IMR-90 (cell line): ENCODE measurements at regions not wholly inside any gene's neighbourhood (a gene's known extent, or its start where the extent isn't known, plus 50 kb on each side); places are given as distances from the start of the nearest gene placed in this dataset.

Experiments used
- ATAC-seq: fragments of 200-7000 bp; cut with Tn5 transposase; 2 replicates; pipeline ENCODE4 v1.9.1; 2020; ENCODE audit warnings: low read depth, mild to moderate bottlenecking, moderate library complexity
- BruUV-seq: library from RNA; stranded (reverse); fragments of 400-500 nt; replicated peaks from 2 replicates; lab custom pipeline; 2021; lab: Mats Ljungman, UMichigan
- CTCF ChIA-PET: fragments of 300-600 bp; formaldehyde crosslinking; extraction: SDS; loops from one replicate; lab custom pipeline; 2021; ENCODE audit warnings: antibody characterized with exemption; lab: Yijun Ruan, JAX
- POLR2A ChIA-PET: fragments of 300-600 bp; sonication (Branson Sonifier 250); formaldehyde crosslinking; loops from one replicate; lab custom pipeline; 2022; ENCODE audit warnings: antibody characterized with exemption; ENCODE audit not compliant: unreplicated experiment; lab: Charles Lee
- DNase-seq: peaks from one replicate; pipeline ENCODE4 v3.0.0; 2013
- H2AFZ ChIP-seq: replicated peaks from 2 replicates; pipeline ENCODE3; 2013; ENCODE audit warnings: low read length, mild to moderate bottlenecking; ENCODE audit not compliant: poor library complexity
- H2AK5ac ChIP-seq: 2 replicates; pipeline ENCODE4 v1.6.1; 2013; ENCODE audit warnings: low read depth, low read length, inconsistent platforms
- H2AK9ac ChIP-seq: replicated peaks from 2 replicates; pipeline ENCODE3; 2013; ENCODE audit warnings: mild to moderate bottlenecking, low read depth, low read length, moderate library complexity; ENCODE audit not compliant: poor library complexity
- H2BK120ac ChIP-seq: 2 replicates; pipeline ENCODE4 v1.6.1; 2013; ENCODE audit warnings: low read depth, low read length, inconsistent platforms
- H2BK15ac ChIP-seq: 3 replicates; pipeline ENCODE4 v1.6.1; 2013; ENCODE audit warnings: low read depth, low read length, inconsistent platforms
- H2BK20ac ChIP-seq: 2 replicates; pipeline ENCODE4 v1.6.1; 2013; ENCODE audit warnings: low read depth, mild to moderate bottlenecking, inconsistent platforms, low read length, moderate library complexity
- H2BK5ac ChIP-seq: 2 replicates; pipeline ENCODE4 v1.6.1; 2013; ENCODE audit warnings: mild to moderate bottlenecking, low read depth, low read length, inconsistent platforms; ENCODE audit not compliant: poor library complexity, severe bottlenecking
- H3K14ac ChIP-seq: replicated peaks from 2 replicates; pipeline ENCODE4 v1.6.1; 2013; ENCODE audit warnings: low read depth, low read length, inconsistent platforms
- H3K18ac ChIP-seq: 2 replicates; pipeline ENCODE4 v1.6.1; 2013; ENCODE audit warnings: low read depth, low read length, control low read depth
- H3K23ac ChIP-seq: 2 replicates; pipeline ENCODE4 v1.6.1; 2013; ENCODE audit warnings: low read depth, low read length, inconsistent platforms
- H3K27ac ChIP-seq: 2 replicates; pipeline ENCODE4 v1.5.1; 2013; ENCODE audit warnings: mild to moderate bottlenecking, control low read depth, low read length; ENCODE audit not compliant: insufficient read depth
- H3K27me3 ChIP-seq: 2 replicates; pipeline ENCODE4 v1.6.1; 2013; ENCODE audit warnings: low read length; ENCODE audit not compliant: control insufficient read depth, insufficient read depth
- H3K36me3 ChIP-seq: 2 replicates; pipeline ENCODE4 v1.6.1; 2013; ENCODE audit warnings: low read length, mixed read lengths; ENCODE audit not compliant: control insufficient read depth, insufficient read depth
- H3K4ac ChIP-seq: 2 replicates; pipeline ENCODE4 v1.6.1; 2013; ENCODE audit warnings: low read depth, low read length, inconsistent platforms
- H3K4me1 ChIP-seq: 2 replicates; pipeline ENCODE4 v1.6.1; 2013; ENCODE audit warnings: low read length, mixed read lengths; ENCODE audit not compliant: control insufficient read depth, insufficient read depth
- H3K4me2 ChIP-seq: 2 replicates; pipeline ENCODE4 v1.6.1; 2013; ENCODE audit warnings: low read depth, mild to moderate bottlenecking, control low read depth, low read length, moderate library complexity
- H3K4me3 ChIP-seq: 2 replicates; pipeline ENCODE4 v1.5.1; 2013; ENCODE audit warnings: low read depth, mild to moderate bottlenecking, control low read depth, low read length, moderate library complexity; ENCODE audit not compliant: insufficient read depth
- H3K56ac ChIP-seq: 2 replicates; pipeline ENCODE4 v1.6.1; 2013; ENCODE audit warnings: low read length, inconsistent platforms; ENCODE audit not compliant: insufficient read depth; ENCODE audit errors: extremely low read depth
- H3K79me1 ChIP-seq, 2 experiments: 2 replicates each; pipeline ENCODE4 v1.6.1; 2013; ENCODE audit warnings: low read length in 2 of 2, inconsistent platforms in 1 of 2, low read depth in 1 of 2
- H3K9ac ChIP-seq: 2 replicates; pipeline ENCODE4 v1.6.1; 2013; ENCODE audit warnings: low read depth, low read length, control low read depth
- H3K9me1 ChIP-seq: 2 replicates; pipeline ENCODE4 v1.6.1; 2013; ENCODE audit warnings: low read length, inconsistent platforms; ENCODE audit not compliant: insufficient read depth
- H3K9me3 ChIP-seq: 2 replicates; pipeline ENCODE4 v1.6.1; 2013; ENCODE audit warnings: low read length; ENCODE audit not compliant: control insufficient read depth, insufficient read depth
- H4K20me1 ChIP-seq: 2 replicates; pipeline ENCODE4 v1.6.1; 2013; ENCODE audit warnings: low read length, inconsistent platforms; ENCODE audit not compliant: insufficient read depth
- H4K5ac ChIP-seq: 2 replicates; pipeline ENCODE4 v1.6.1; 2013; ENCODE audit warnings: mild to moderate bottlenecking, low read depth, low read length, control low read depth
- H4K8ac ChIP-seq, 2 experiments: 2 replicates each; pipeline ENCODE4 v1.6.1; 2013; ENCODE audit warnings: low read depth in 2 of 2, low read length in 2 of 2, control low read depth in 1 of 2, inconsistent platforms in 1 of 2
- H4K91ac ChIP-seq: 2 replicates; pipeline ENCODE4 v1.6.1; 2013; ENCODE audit warnings: low read depth, low read length, inconsistent platforms; ENCODE audit not compliant: insufficient read depth
- CEBPB ChIP-seq: IDR thresholded peaks from 2 replicates; pipeline ENCODE4 v1.6.1; 2012; ENCODE audit warnings: low read depth, low read length, improper control_type of control experiment
- CHD1 ChIP-seq: IDR thresholded peaks from 2 replicates; pipeline ENCODE4 v1.6.1; 2012; ENCODE audit warnings: low read depth, low read length, improper control_type of control experiment
- FOS ChIP-seq: fragments of 150-350 bp; IDR thresholded peaks from 2 replicates; pipeline ENCODE4 v1.6.1; 2016; ENCODE audit warnings: low read depth, low read length
- MAFK ChIP-seq: IDR thresholded peaks from 2 replicates; pipeline ENCODE4 v1.6.1; 2012; ENCODE audit warnings: low read depth, low read length, improper control_type of control experiment
- MAZ ChIP-seq: IDR thresholded peaks from 2 replicates; pipeline ENCODE4 v1.6.1; 2012; ENCODE audit warnings: low read depth, mild to moderate bottlenecking, low read length, improper control_type of control experiment, moderate library complexity, borderline replicate concordance
- MXI1 ChIP-seq: IDR thresholded peaks from 2 replicates; pipeline ENCODE4 v1.6.1; 2012; ENCODE audit warnings: low read depth, mild to moderate bottlenecking, low read length, moderate library complexity, borderline replicate concordance
- POLR2A ChIP-seq: IDR thresholded peaks from 2 replicates; pipeline ENCODE4 v1.6.1; 2012; ENCODE audit warnings: mild to moderate bottlenecking, low read depth, low read length
- RAD21 ChIP-seq: IDR thresholded peaks from 2 replicates; pipeline ENCODE4 v1.6.1; 2012; ENCODE audit warnings: low read length, improper control_type of control experiment
- RCOR1 ChIP-seq: IDR thresholded peaks from 2 replicates; pipeline ENCODE4 v1.6.1; 2012; ENCODE audit warnings: mild to moderate bottlenecking, low read length, improper control_type of control experiment; ENCODE audit not compliant: insufficient replicate concordance
- RFX5 ChIP-seq: IDR thresholded peaks from 2 replicates; pipeline ENCODE4 v1.8.0; 2012; ENCODE audit warnings: low read depth, mild to moderate bottlenecking, low read length, moderate library complexity
- SMC3 ChIP-seq: fragments of 150-350 bp; IDR thresholded peaks from 2 replicates; pipeline ENCODE4 v1.6.1; 2016; ENCODE audit warnings: low read depth, mild to moderate bottlenecking, antibody characterized with exemption, low read length, moderate library complexity
- WGBS, 2 experiments: methylation state at CpG; one replicate each; pipeline versions ENCODE4 v1.1.5 to v1.1.7; 2013; ENCODE audit warnings: missing lambda C conversion rate in 2 of 2; ENCODE audit not compliant: insufficient read length in 1 of 2; ENCODE audit errors: extremely low coverage in 2 of 2; 5-methylcytosine and 5-hydroxymethylcytosine counted together
- dilution Hi-C: fragments of 300-500 bp; cut with HindIII; formaldehyde crosslinking; loops from one replicate; pipeline ENCODE4 v1.14.3; 2018; ENCODE audit warnings: low sequenced_read_pairs; ENCODE audit not compliant: unreplicated experiment
- in situ Hi-C: fragments of 300-500 bp; cut with MboI; formaldehyde crosslinking; loops from 3 replicates; pipeline ENCODE4 v1.14.3; 2019; ENCODE audit warnings: low sequenced_read_pairs, inconsistent platforms, mixed read lengths
- intact Hi-C: fragments of 100-400 bp; cut with micrococcal nuclease; formaldehyde crosslinking; loops from 2 replicates; pipeline ENCODE4 v1.10.0; 2022
- TF ChIP-seq, protein P1 (sequence below): fragments of 150-350 bp; IDR thresholded peaks from 2 replicates; pipeline ENCODE4 v1.6.1; 2017; ENCODE audit warnings: mild to moderate bottlenecking, antibody characterized with exemption, low read length, low read depth

DNA sequence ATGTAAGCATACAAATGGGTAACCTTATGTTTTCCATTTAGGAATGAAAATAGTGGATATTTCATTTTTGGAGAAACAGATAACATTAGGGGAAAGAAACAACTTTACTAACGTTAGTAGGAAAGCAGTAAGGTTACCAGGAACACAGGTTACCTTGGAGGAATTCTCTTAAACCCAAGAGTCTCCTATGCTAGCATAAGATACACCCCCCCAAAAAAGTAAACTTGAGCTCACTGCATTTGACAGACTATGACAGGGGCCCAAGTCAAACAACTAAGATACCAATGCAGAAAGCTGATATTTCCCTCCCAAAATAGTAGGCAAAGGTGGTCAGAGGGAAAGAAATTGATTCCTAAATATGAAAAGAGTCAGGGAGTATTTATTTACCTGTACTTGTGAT lies 656.9 kb downstream of the DSC3 start:
- H3K9me1 ChIP-seq, result no peaks in the 10 kb centered on the region
- no peak overlapping the region for H3K4ac ChIP-seq
- no peaks in the 10 kb centered on the region for H4K20me1 ChIP-seq
- no peak overlapping the region for H3K27ac ChIP-seq
- no peak overlapping the region for H3K14ac ChIP-seq
- H2AFZ ChIP-seq, result no peak overlapping the region
- no peak overlapping the region for H3K56ac ChIP-seq
- H4K5ac ChIP-seq, result no peak overlapping the region
- CTCF ChIA-PET, result no interaction called here
- no TSS peak for BruUV-seq
- H2BK120ac ChIP-seq, result no peak overlapping the region
- H3K18ac ChIP-seq, result no peak overlapping the region
- no peak overlapping the region for H2BK15ac ChIP-seq
- H4K8ac ChIP-seq, result no peak overlapping the region
- no peaks in the 10 kb centered on the region for H3K4me1 ChIP-seq
- in situ Hi-C loops (no loop called here), intact Hi-C loops (no loop called here), dilution Hi-C loops (no loop called here)
- ATAC-seq, result no peak
- no peaks in the 10 kb centered on the region for H3K27me3 ChIP-seq
- no peak overlapping the region for H2AK5ac ChIP-seq
- H3K23ac ChIP-seq, result no peak overlapping the region
- no peak overlapping the region for H4K91ac ChIP-seq
- no peak for DNase-seq
- no CpG with 5 or more reads among the region's 1 CpG for WGBS, 2 experiments
- H3K79me1 ChIP-seq, result no peaks in the 10 kb centered on the region
- POLR2A ChIA-PET, result no interaction called here
- H3K4me3 ChIP-seq, result no peak overlapping the region
- TF ChIP-seq CHD1 (no peak), MXI1 (no peak), MAZ (no peak), FOS (no peak), CEBPB (no peak), SMC3 (no peak), MAFK (no peak), RAD21 (no peak), RCOR1 (no peak), POLR2A (no peak), RFX5 (no peak)
- TF ChIP-seq, protein P1, sequence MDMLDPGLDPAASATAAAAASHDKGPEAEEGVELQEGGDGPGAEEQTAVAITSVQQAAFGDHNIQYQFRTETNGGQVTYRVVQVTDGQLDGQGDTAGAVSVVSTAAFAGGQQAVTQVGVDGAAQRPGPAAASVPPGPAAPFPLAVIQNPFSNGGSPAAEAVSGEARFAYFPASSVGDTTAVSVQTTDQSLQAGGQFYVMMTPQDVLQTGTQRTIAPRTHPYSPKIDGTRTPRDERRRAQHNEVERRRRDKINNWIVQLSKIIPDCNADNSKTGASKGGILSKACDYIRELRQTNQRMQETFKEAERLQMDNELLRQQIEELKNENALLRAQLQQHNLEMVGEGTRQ, result no peak
- H2AK9ac ChIP-seq, result no peak overlapping the region
- H3K36me3 ChIP-seq, result no peaks in the 10 kb centered on the region
- no peak overlapping the region for H3K4me2 ChIP-seq
- H3K9ac ChIP-seq, result no peak overlapping the region
- no peak overlapping the region for H2BK5ac ChIP-seq
- no peak overlapping the region for H2BK20ac ChIP-seq
- H3K9me3 ChIP-seq, result peaks cover 3% of the 10 kb centered on the region
